ENCODE measurements at regions not wholly inside any gene's neighbourhood (a gene's known extent, or its start where the extent isn't known, plus 50 kb on each side); places are given as distances from the start of the nearest gene placed in this dataset.

- TF ChIP-seq TCF12 (IDR thresholded peaks at IDR 0.05), result no peak
- TF ChIP-seq GABPA (IDR thresholded peaks at IDR 0.05; ENCODE audit: low read depth), result no peak
- no peak for TF ChIP-seq MAX (IDR thresholded peaks at IDR 0.05; ENCODE audit: low read depth)
- TF ChIP-seq POLR2AphosphoS5 (IDR thresholded peaks at IDR 0.05; ENCODE audit: low read depth, low read length), result no peak
- no peak for TF ChIP-seq ELF1 (IDR thresholded peaks at IDR 0.05)
- no peak for TF ChIP-seq TEAD4 (IDR thresholded peaks at IDR 0.05; ENCODE audit: borderline replicate concordance, insufficient read depth)
- TF ChIP-seq GATA2 (CRISPR knock-in tag; IDR thresholded peaks at IDR 0.05), result no peak
- no peak for TF ChIP-seq SIN3A (IDR thresholded peaks at IDR 0.05; ENCODE audit: borderline replicate concordance, low read depth, low read length)
- TF ChIP-seq RXRA (IDR thresholded peaks at IDR 0.05; ENCODE audit: borderline replicate concordance, low read depth), result no peak
- no peak for TF ChIP-seq MXI1 (IDR thresholded peaks at IDR 0.05; ENCODE audit: low read depth, low read length)
- no peak for TF ChIP-seq NRF1 (IDR thresholded peaks at IDR 0.05; ENCODE audit: low read depth, low read length)
Measured at GRCh38 chr3:127396473-127396872, 108.6 kb upstream of the PRR20G start (continued).

- Histone ChIP-seq H3K4me2 (no peak overlapping the region), H4K20me1 (ENCODE audit: insufficient read depth) (no peaks in the 10 kb centered on the region), H3K27ac (ENCODE audit: low read depth in 2 of 2, low read length in 1 of 2) (no peak overlapping the region), H3K9me2 (no peaks in the 10 kb centered on the region), H3K4me1 (ENCODE audit: control insufficient read depth in 1 of 2, insufficient read depth in 2 of 2, low read depth in 1 of 2, low read length in 1 of 2) (peaks cover 0 to 4% of the 10 kb centered on the region in 2 experiments; a peak in 1 of 4 replicates), H3K36me3 (replicated peaks in 1 of 2; ENCODE audit: control insufficient read depth in 1 of 2, insufficient read depth in 2 of 2, low read length in 1 of 2) (no peaks in the 10 kb centered on the region), H3K4me3 (ENCODE audit: low read depth in 2 of 2, low read length in 1 of 2) (no peak overlapping the region), H3F3A (replicated peaks; ENCODE audit: insufficient read depth) (no peaks in the 10 kb centered on the region), H2AFZ (ENCODE audit: low read depth) (no peak overlapping the region), H3K9me3 (no peaks in the 10 kb centered on the region), H3K27me3 (ENCODE audit: insufficient read depth) (no peaks in the 10 kb centered on the region), H3K79me2 (ENCODE audit: insufficient read depth) (no peaks in the 10 kb centered on the region), H3K9ac (no peak overlapping the region)
- no peak for TF ChIP-seq POLR2AphosphoS5 (IDR thresholded peaks at IDR 0.05; ENCODE audit: low read depth, low read length)
- no peak for TF ChIP-seq RXRA (IDR thresholded peaks at IDR 0.05; ENCODE audit: borderline replicate concordance, low read depth)
- TF ChIP-seq YY1 (IDR thresholded peaks at IDR 0.05; ENCODE audit: low read depth), result no peak
- no peak for TF ChIP-seq IRF3 (IDR thresholded peaks at IDR 0.05; ENCODE audit: low read depth, low read length)
- TF ChIP-seq GABPA (IDR thresholded peaks at IDR 0.05; ENCODE audit: low read depth), result no peak
- TF ChIP-seq PBX3 (IDR thresholded peaks at IDR 0.05), result no peak
- TF ChIP-seq NFIC (IDR thresholded peaks at IDR 0.05; ENCODE audit: borderline replicate concordance), result no peak
- no peak for TF ChIP-seq REST (IDR thresholded peaks at IDR 0.05; ENCODE audit: low read depth, low read length)
- no peak for TF ChIP-seq TEAD4 (IDR thresholded peaks at IDR 0.05; ENCODE audit: borderline replicate concordance, insufficient read depth)
- ChIA-PET CTCF (no interaction called here), POLR2A (no interaction called here)
- WGBS (ENCODE audit: low lambda C conversion rate), result 70% methylated on average over 6 of the region's 9 CpGs
- no peak for DNase-seq
Measured at GRCh38 chr3:127395663-127396355, 108.0 kb upstream of the PRR20G start.

All from SK-N-SH (cell line).